ENCODE measurements at regions not wholly inside any gene's neighbourhood (a gene's known extent, or its start where the extent isn't known, plus 50 kb on each side); places are given as distances from the start of the nearest gene placed in this dataset.

GRCh38 chr2:5459041-5459440, 233.1 kb upstream of the SOX11 start:
- TF ChIP-seq CTCF (IDR thresholded peaks at IDR 0.05; ENCODE audit: low read depth, low read length, poor library complexity, severe bottlenecking): no peak
- no peak for TF ChIP-seq EZH2phosphoT487 (IDR thresholded peaks at IDR 0.05; ENCODE audit: borderline replicate concordance, low read length)
